ENCODE measurements at regions not wholly inside any gene's neighbourhood (a gene's known extent, or its start where the extent isn't known, plus 50 kb on each side); places are given as distances from the start of the nearest gene placed in this dataset.

DNA sequence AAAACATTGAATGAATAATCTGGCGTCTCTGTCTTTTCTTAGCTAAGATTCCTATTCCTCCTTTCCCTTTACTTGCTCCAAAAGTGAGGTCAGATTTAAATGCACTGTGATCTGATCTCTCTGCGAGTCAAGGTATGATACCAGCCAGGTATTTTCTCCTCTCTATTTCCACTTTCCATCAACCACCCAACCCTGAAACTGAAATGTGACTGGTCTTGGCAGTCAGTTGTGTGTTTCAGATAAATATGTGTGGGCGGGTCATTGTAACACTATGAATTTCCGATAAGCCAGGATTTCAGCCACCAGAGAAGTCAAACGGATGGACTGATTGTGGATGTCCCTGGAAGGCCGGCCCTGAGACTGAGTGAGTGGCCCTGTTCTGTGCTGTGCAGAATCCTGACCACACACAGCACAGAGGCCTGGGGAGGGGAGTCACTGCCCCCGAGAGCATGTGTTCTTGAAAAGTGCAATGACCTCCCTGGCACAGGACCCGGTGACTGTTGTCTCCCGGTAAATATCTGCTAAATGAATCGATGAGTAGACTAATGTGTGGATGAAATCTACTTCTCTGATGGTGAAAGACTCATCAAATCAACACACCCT is 612.5 kb upstream of the TMEM132C start:
- Histone ChIP-seq H3K9me3 (ENCODE audit: control insufficient read depth in 4 of 4, insufficient read depth in 3 of 4, low read length in 3 of 4) (peaks cover 0 to 5% (median 0%) of the 10 kb centered on the region in 4 donors), H3K36me3 (ENCODE audit: control insufficient read depth in 4 of 4, insufficient read depth in 4 of 4, low read length in 4 of 4) (no peaks in the 10 kb centered on the region), H3K27me3 (ENCODE audit: control insufficient read depth in 3 of 3, insufficient read depth in 3 of 3, low read length in 2 of 3) (no peaks in the 10 kb centered on the region), H3K9ac (ENCODE audit: insufficient read depth in 1 of 2, low read length in 2 of 2) (no peak overlapping the region), H3K4me1 (ENCODE audit: control insufficient read depth in 5 of 5, insufficient read depth in 5 of 5, low read length in 5 of 5) (no peaks in the 10 kb centered on the region), H3K27ac (ENCODE audit: low read depth in 1 of 2, low read length in 1 of 2) (no peak overlapping the region), H3K4me3 (no peak overlapping the region)
- DNase-seq (no peak), ATAC-seq (ENCODE audit: insufficient read depth, low FRiP score) (no peak)
- WGBS, 2 donors, result 81 to 91% methylated on average over 10 of the region's 10 CpGs
- TF ChIP-seq, protein P1, sequence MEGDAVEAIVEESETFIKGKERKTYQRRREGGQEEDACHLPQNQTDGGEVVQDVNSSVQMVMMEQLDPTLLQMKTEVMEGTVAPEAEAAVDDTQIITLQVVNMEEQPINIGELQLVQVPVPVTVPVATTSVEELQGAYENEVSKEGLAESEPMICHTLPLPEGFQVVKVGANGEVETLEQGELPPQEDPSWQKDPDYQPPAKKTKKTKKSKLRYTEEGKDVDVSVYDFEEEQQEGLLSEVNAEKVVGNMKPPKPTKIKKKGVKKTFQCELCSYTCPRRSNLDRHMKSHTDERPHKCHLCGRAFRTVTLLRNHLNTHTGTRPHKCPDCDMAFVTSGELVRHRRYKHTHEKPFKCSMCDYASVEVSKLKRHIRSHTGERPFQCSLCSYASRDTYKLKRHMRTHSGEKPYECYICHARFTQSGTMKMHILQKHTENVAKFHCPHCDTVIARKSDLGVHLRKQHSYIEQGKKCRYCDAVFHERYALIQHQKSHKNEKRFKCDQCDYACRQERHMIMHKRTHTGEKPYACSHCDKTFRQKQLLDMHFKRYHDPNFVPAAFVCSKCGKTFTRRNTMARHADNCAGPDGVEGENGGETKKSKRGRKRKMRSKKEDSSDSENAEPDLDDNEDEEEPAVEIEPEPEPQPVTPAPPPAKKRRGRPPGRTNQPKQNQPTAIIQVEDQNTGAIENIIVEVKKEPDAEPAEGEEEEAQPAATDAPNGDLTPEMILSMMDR (IDR thresholded peaks at IDR 0.05; ENCODE audit: control extremely low read depth, extremely low read depth), result no peak

DNA sequence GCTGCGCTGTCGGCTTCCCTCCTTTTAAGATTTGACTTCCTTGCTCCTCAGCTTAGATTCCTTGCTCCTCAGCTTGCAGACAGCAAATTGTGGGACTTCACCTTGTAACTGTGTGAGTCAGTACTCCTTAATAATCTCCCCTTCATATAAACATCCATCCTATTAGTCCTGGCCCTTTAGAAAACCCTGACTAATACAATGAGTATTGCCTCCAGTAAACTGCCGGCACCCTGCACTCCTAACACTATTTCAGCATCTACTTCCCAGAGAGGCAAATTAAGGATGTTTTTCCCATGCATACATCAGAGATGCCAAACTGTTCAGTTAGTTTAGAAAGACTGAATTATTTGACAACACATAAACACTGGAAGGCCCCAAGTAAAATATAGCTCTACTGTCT is 611.3 kb upstream of the TMEM132C start:
- ATAC-seq (ENCODE audit: insufficient read depth, low FRiP score) (no peak), DNase-seq (no peak)
- H3K27me3 ChIP-seq (ENCODE audit: control insufficient read depth in 3 of 3, insufficient read depth in 3 of 3, low read length in 2 of 3), result no peaks in the 10 kb centered on the region
- H3K9ac ChIP-seq (ENCODE audit: insufficient read depth in 1 of 2, low read length in 2 of 2), result no peak overlapping the region
- TF ChIP-seq, protein P1 (IDR thresholded peaks at IDR 0.05; ENCODE audit: control extremely low read depth, extremely low read depth), result no peak
- H3K4me3 ChIP-seq, result no peak overlapping the region
- WGBS, 2 donors, result 91 to 92% methylated on average over 3 of the region's 3 CpGs
- no peaks in the 10 kb centered on the region for H3K36me3 ChIP-seq (ENCODE audit: control insufficient read depth in 4 of 4, insufficient read depth in 4 of 4, low read length in 4 of 4)
- H3K4me1 ChIP-seq (ENCODE audit: control insufficient read depth in 5 of 5, insufficient read depth in 5 of 5, low read length in 5 of 5), result no peaks in the 10 kb centered on the region
- H3K9me3 ChIP-seq (ENCODE audit: control insufficient read depth in 4 of 4, insufficient read depth in 3 of 4, low read length in 3 of 4), result peaks cover 0 to 5% (median 0%) of the 10 kb centered on the region in 4 donors
- no peak overlapping the region for H3K27ac ChIP-seq (ENCODE audit: low read depth in 1 of 2, low read length in 1 of 2)

DNA sequence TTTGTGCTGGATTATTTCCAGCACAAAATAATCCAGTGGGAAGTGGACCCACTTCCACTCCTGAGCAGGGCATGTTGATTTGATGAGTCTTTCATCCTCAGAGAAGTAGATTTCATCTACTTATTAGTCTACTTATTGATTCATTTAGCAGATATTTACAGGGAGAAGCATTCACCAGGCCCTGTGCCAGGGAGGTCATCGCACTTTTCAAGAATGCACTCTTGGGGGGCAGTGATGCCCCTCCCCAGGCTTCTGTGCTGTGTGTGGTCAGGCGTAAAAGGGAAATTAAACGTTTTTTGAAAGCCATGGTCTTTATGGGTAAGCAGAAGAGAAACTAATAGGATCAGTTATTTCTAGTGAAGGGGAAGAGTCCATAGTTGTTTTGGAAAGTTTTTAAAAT is 610.7 kb upstream of the TMEM132C start:
- H3K4me1 ChIP-seq (ENCODE audit: control insufficient read depth in 5 of 5, insufficient read depth in 5 of 5, low read length in 5 of 5), result no peaks in the 10 kb centered on the region
- no peak for ATAC-seq (ENCODE audit: insufficient read depth, low FRiP score)
- H3K36me3 ChIP-seq (ENCODE audit: control insufficient read depth in 4 of 4, insufficient read depth in 4 of 4, low read length in 4 of 4), result no peaks in the 10 kb centered on the region
- TF ChIP-seq, protein P1 (IDR thresholded peaks at IDR 0.05; ENCODE audit: control extremely low read depth, extremely low read depth), result no peak
- 69 to 80% methylated on average over 3 of the region's 3 CpGs for WGBS, 2 donors
- no peaks in the 10 kb centered on the region for H3K27me3 ChIP-seq (ENCODE audit: control insufficient read depth in 3 of 3, insufficient read depth in 3 of 3, low read length in 2 of 3)
- H3K27ac ChIP-seq (ENCODE audit: low read depth in 1 of 2, low read length in 1 of 2), result no peak overlapping the region
- H3K4me3 ChIP-seq, result no peak overlapping the region
- peaks cover 0 to 5% (median 0%) of the 10 kb centered on the region in 4 donors for H3K9me3 ChIP-seq (ENCODE audit: control insufficient read depth in 4 of 4, insufficient read depth in 3 of 4, low read length in 3 of 4)
- H3K9ac ChIP-seq (ENCODE audit: insufficient read depth in 1 of 2, low read length in 2 of 2), result no peak overlapping the region
- no peak for DNase-seq

DNA sequence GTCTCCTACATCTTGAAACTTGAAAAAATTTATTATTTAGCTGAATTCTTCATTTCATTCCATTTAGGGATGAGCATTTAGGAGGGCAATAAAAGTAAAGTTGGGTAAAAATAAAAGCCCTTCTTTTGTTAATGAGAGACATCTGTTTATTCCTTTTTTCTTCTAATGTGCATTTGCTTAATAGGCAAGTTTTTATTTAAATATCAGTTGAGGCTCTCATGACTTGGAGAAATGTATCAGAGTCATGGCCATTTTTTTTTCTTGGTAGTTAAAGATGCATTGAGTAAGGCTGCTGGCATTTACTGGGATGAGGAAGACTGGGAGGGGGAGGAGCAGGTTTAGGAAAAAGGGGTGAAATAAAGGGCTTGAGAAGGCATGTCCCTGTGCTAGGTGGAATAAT is 609.9 kb upstream of the TMEM132C start:
- DNase-seq (no peak), ATAC-seq (ENCODE audit: insufficient read depth, low FRiP score) (no peak)
- H3K4me1 ChIP-seq (ENCODE audit: control insufficient read depth in 5 of 5, insufficient read depth in 5 of 5, low read length in 5 of 5), result no peaks in the 10 kb centered on the region
- no peak overlapping the region for H3K27ac ChIP-seq (ENCODE audit: low read depth in 1 of 2, low read length in 1 of 2)
- no peaks in the 10 kb centered on the region for H3K36me3 ChIP-seq (ENCODE audit: control insufficient read depth in 4 of 4, insufficient read depth in 4 of 4, low read length in 4 of 4)
- H3K27me3 ChIP-seq (ENCODE audit: control insufficient read depth in 3 of 3, insufficient read depth in 3 of 3, low read length in 2 of 3), result no peaks in the 10 kb centered on the region
- no peak overlapping the region for H3K4me3 ChIP-seq
- TF ChIP-seq, protein P1 (IDR thresholded peaks at IDR 0.05; ENCODE audit: control extremely low read depth, extremely low read depth), result no peak
- H3K9ac ChIP-seq (ENCODE audit: insufficient read depth in 1 of 2, low read length in 2 of 2), result no peak overlapping the region
- peaks cover 0 to 5% (median 0%) of the 10 kb centered on the region in 4 donors for H3K9me3 ChIP-seq (ENCODE audit: control insufficient read depth in 4 of 4, insufficient read depth in 3 of 4, low read length in 3 of 4)
